K562 (cell line): ENCODE measurements at regions not wholly inside any gene's neighbourhood (a gene's known extent, or its start where the extent isn't known, plus 50 kb on each side); places are given as distances from the start of the nearest gene placed in this dataset.

Source experiments
- ATAC-seq: fragments of 200-7000 bp; cut with Tn5 transposase; 3 replicates; pipeline ENCODE4 v1.9.1; 2020; ENCODE audit warnings: moderate library complexity
- BruUV-seq: library from RNA; stranded (reverse); fragments of 400-500 nt; replicated peaks from 2 replicates; lab custom pipeline; 2021; lab: Mats Ljungman, UMichigan
- CTCF ChIA-PET: fragments of 300-600 bp; formaldehyde crosslinking; extraction: SDS; loops from one replicate; lab custom pipeline; 2021; ENCODE audit warnings: low intra/inter-chr PET ratio; lab: Yijun Ruan, JAX
- POLR2A ChIA-PET: fragments of 300-600, 350-650 bp; sonication (Branson Sonifier 250); formaldehyde crosslinking; extraction: SDS; loops from one replicate; lab custom pipeline; 2021; ENCODE audit warnings: antibody characterized with exemption, inconsistent platforms; lab: Yijun Ruan, JAX
- DNase-seq, 4 experiments: peaks; one replicate each; pipeline versions ENCODE4 v3.0.0 to v3.0.0-alpha.2; 2011 to 2018; ENCODE audit warnings: low spot score in 3 of 4, mixed read lengths in 3 of 4; ENCODE audit errors: extremely low read depth in 1 of 4
- FAIRE-seq: peaks from 2 replicates; lab custom pipeline; 2011; peaks lifted over from hg19 to GRCh38; lab: Jason Lieb, UNC
- H2AFZ ChIP-seq: 2 replicates; pipeline ENCODE4 v1.6.0; 2011; ENCODE audit warnings: low read depth, low read length, control low read depth, inconsistent platforms
- H3K27ac ChIP-seq: fragments of 200-600 bp; 3 replicates; pipeline ENCODE4 v1.8.0; 2011; ENCODE audit warnings: low read depth, mild to moderate bottlenecking, control low read depth, inconsistent platforms, low read length, moderate library complexity, mixed read lengths; ENCODE audit errors: extremely low read depth
- H3K27me3 ChIP-seq, 2 experiments: fragments of 300-600 bp in 1 of 2; 2 replicates in 1 of 2; 3 replicates in 1 of 2; pipeline versions ENCODE4 v1.6.0 to v1.8.0; 2011; ENCODE audit warnings: inconsistent platforms in 2 of 2, low read length in 2 of 2, mild to moderate bottlenecking in 1 of 2, mixed read lengths in 1 of 2, moderate library complexity in 1 of 2; ENCODE audit not compliant: control insufficient read depth in 2 of 2, insufficient read depth in 2 of 2
- H3K36me3 ChIP-seq: fragments of 300-600 bp; 3 replicates; pipeline ENCODE4 v1.8.0; 2011; ENCODE audit warnings: mild to moderate bottlenecking, low read length, inconsistent platforms; ENCODE audit not compliant: control insufficient read depth, insufficient read depth
- H3K4me1 ChIP-seq, 2 experiments: fragments of 200-600 bp in 1 of 2; replicated peaks in 1 of 2; 2 replicates in 1 of 2; 3 replicates in 1 of 2; pipeline versions ENCODE4 v1.5.1 to v1.8.0; 2011; ENCODE audit warnings: inconsistent platforms in 2 of 2, low read length in 2 of 2, mild to moderate bottlenecking in 1 of 2, mixed read lengths in 1 of 2, moderate library complexity in 1 of 2; ENCODE audit not compliant: control insufficient read depth in 2 of 2, insufficient read depth in 2 of 2
- H3K4me2 ChIP-seq: 2 replicates; pipeline ENCODE4 v1.6.1; 2011; ENCODE audit warnings: low read length, control low read depth, inconsistent platforms, mixed read lengths; ENCODE audit not compliant: insufficient read depth
- H3K4me3 ChIP-seq: fragments of 200-600 bp; sonication (generic), shearing (Covaris generic); 2 replicates; pipeline ENCODE4 v1.5.1; 2016; ENCODE audit warnings: control low read depth, inconsistent platforms
- H3K79me2 ChIP-seq: fragments of 200-600 bp; 3 replicates; pipeline ENCODE4 v1.8.0; 2011; ENCODE audit warnings: low read length, inconsistent platforms; ENCODE audit not compliant: control insufficient read depth, insufficient read depth
- H3K9ac ChIP-seq, 2 experiments: 2 replicates each; pipeline versions ENCODE4 v1.6.0 to v1.6.1; 2011; ENCODE audit warnings: low read depth in 2 of 2, low read length in 2 of 2, control low read depth in 1 of 2, inconsistent platforms in 1 of 2, mild to moderate bottlenecking in 1 of 2, mixed read lengths in 1 of 2; ENCODE audit not compliant: insufficient read depth in 1 of 2
- H3K9me1 ChIP-seq: one replicate; pipeline ENCODE4 v1.6.0; 2011; ENCODE audit warnings: inconsistent platforms, mild to moderate bottlenecking, low read length, moderate library complexity; ENCODE audit not compliant: control insufficient read depth, insufficient read depth
- H3K9me3 ChIP-seq: replicated peaks from 2 replicates; pipeline ENCODE4 v1.5.1; 2011; ENCODE audit warnings: low read depth, low read length, inconsistent platforms; ENCODE audit not compliant: control insufficient read depth, insufficient read depth
- H4K20me1 ChIP-seq: replicated peaks from 2 replicates; pipeline ENCODE4 v1.6.1; 2011; ENCODE audit warnings: low read length, inconsistent platforms, mixed read lengths; ENCODE audit not compliant: control insufficient read depth, insufficient read depth
- LEF1 ChIP-seq: fragments of 450-650 bp; IDR thresholded peaks from 2 replicates; pipeline ENCODE4 v1.6.1; 2016; ENCODE audit warnings: mild to moderate bottlenecking
- MCM2 ChIP-seq: fragments of 450-650 bp; IDR thresholded peaks from 2 replicates; pipeline ENCODE4 v1.6.1; 2017; ENCODE audit warnings: low read depth, mild to moderate bottlenecking
- MEF2D ChIP-seq: conservative IDR thresholded peaks from 2 replicates; pipeline ENCODE4 v1.6.1; 2016; ENCODE audit warnings: low read depth, missing genetic modification characterization, missing compliant biosample characterization
- NR1H2 ChIP-seq: sonication (generic); formaldehyde crosslinking; IDR thresholded peaks from 2 replicates; pipeline ENCODE4 v1.4.0; 2020; ENCODE audit warnings: mild to moderate bottlenecking, missing genetic modification reagents
- NR2F6 ChIP-seq: fragments of 450-650 bp; formaldehyde crosslinking; IDR thresholded peaks from 2 replicates; pipeline ENCODE4 v1.4.0; 2020; ENCODE audit warnings: mild to moderate bottlenecking
- NR4A1 ChIP-seq, 2 experiments: fragments of 250-450 bp in 1 of 2; fragments of 450-650 bp in 1 of 2; sonication (Bioruptor Pico) in 1 of 2; IDR thresholded peaks; 2 replicates each; pipeline versions ENCODE4 v1.4.0 to v1.6.1; 2016 to 2020; ENCODE audit warnings: mild to moderate bottlenecking in 2 of 2, missing compliant biosample characterization in 1 of 2, missing genetic modification characterization in 1 of 2, moderate library complexity in 1 of 2
- OTX1 ChIP-seq: fragments of 450-650 bp; formaldehyde crosslinking; IDR thresholded peaks from 2 replicates; pipeline ENCODE4 v1.4.0; 2022; ENCODE audit warnings: mild to moderate bottlenecking
- RAD51 ChIP-seq: fragments of 450-650 bp; IDR thresholded peaks from 2 replicates; pipeline ENCODE4 v1.7.1; 2016; ENCODE audit warnings: low read depth, mild to moderate bottlenecking, borderline replicate concordance
- TCFL5 ChIP-seq: fragments of 250-450 bp; sonication (Bioruptor Pico); conservative IDR thresholded peaks from 2 replicates; pipeline ENCODE4 v1.6.1; 2021; ENCODE audit warnings: mild to moderate bottlenecking, moderate library complexity, matching md5 sums
- THRAP3 ChIP-seq: fragments of 450-650 bp; IDR thresholded peaks from 2 replicates; pipeline ENCODE4 v1.6.1; 2016; ENCODE audit warnings: mild to moderate bottlenecking, inconsistent platforms, borderline replicate concordance
- TRIM24 ChIP-seq, 2 experiments: fragments of 450-650 bp; IDR thresholded peaks; 2 replicates each; pipeline ENCODE4 v1.6.1; 2016
- USF1 ChIP-seq: sonication (generic); formaldehyde crosslinking; IDR thresholded peaks from 2 replicates; pipeline ENCODE4 v1.9.0; 2022; ENCODE audit warnings: mild to moderate bottlenecking, missing genetic modification reagents
- ZNF586 ChIP-seq: fragments of 450-650 bp; formaldehyde crosslinking; conservative IDR thresholded peaks from 2 replicates; pipeline ENCODE4 v1.4.0; 2020; ENCODE audit warnings: mild to moderate bottlenecking, moderate library complexity
- WGBS: fragments of 100-300 bp; shearing (Covaris generic); methylation state at CpG from one replicate; pipeline ENCODE4 v1.1.6; 2016; ENCODE audit warnings: low coverage, mixed read lengths; ENCODE audit not compliant: insufficient coverage; ENCODE audit errors: missing lambda C conversion rate; 5-methylcytosine and 5-hydroxymethylcytosine counted together
- in situ Hi-C: fragments of 300-500 bp; cut with MboI; formaldehyde crosslinking; loops from 4 replicates; pipeline ENCODE4 v1.15.0; 2018; ENCODE audit warnings: inconsistent platforms, mixed read lengths
- intact Hi-C: fragments of 100-400 bp; cut with micrococcal nuclease; formaldehyde crosslinking; loops from 2 replicates; pipeline ENCODE4 v1.14.2; 2022
- TF ChIP-seq, protein P1 (sequence below): fragments of 450-650 bp; IDR thresholded peaks from 2 replicates; pipeline ENCODE4 v1.6.1; 2017; ENCODE audit warnings: antibody characterized with exemption
- TF ChIP-seq, protein P2 (sequence below): fragments of 250-450 bp; sonication (Bioruptor Pico); IDR thresholded peaks from 2 replicates; pipeline ENCODE4 v1.5.0; 2021; ENCODE audit warnings: mild to moderate bottlenecking, moderate library complexity
- TF ChIP-seq, protein P3 (sequence below): sonication (generic); formaldehyde crosslinking; IDR thresholded peaks from 2 replicates; pipeline ENCODE4 v1.8.0; 2022; ENCODE audit warnings: missing genetic modification reagents, mild to moderate bottlenecking, moderate library complexity, borderline replicate concordance

DNA sequence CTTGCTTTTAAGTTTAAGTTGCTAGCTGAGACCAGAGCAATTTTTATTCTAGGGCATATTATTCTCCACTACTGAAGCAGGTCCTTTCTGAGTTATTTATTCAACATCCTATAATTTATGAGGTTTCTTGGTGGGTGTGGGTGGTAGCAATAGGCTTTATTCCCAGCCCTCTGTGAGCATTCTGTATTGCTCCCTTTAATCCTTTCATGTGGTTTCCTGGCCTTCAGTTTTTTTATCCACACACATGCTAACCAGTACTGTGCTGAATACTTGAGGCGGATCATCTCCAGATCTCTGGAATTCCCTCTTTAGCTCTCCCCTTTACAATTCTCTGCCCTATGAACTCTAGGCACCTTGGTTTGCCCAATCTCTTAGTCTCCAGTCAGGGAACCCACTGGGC, 91.8 kb upstream of the GLRA1 start:
- Histone ChIP-seq H3K4me2 (no peak overlapping the region), H4K20me1 (no peaks in the 10 kb centered on the region), H3K27me3 (no peaks in the 10 kb centered on the region), H3K4me3 (no peak overlapping the region)
- ATAC-seq, result no peak
- no peak for FAIRE-seq
- TF ChIP-seq TCFL5 (CRISPR knock-in tag) (no peak), LEF1 (no peak), TRIM24 (IDR thresholded peaks at IDR 0.05) (no peak), ZNF586 (CRISPR knock-in tag) (no peak), USF1 (CRISPR knock-in tag) (no peak), MCM2 (no peak), NR1H2 (no peak), RAD51 (no peak), NR4A1 (CRISPR knock-in tag; IDR thresholded peaks at IDR 0.05) (no peak), NR4A1 (tag; IDR thresholded peaks at IDR 0.05) (no peak), MEF2D (tag) (no peak), OTX1 (CRISPR knock-in tag) (no peak), NR2F6 (CRISPR knock-in tag) (no peak), THRAP3 (no peak)
- TF ChIP-seq, protein P1, sequence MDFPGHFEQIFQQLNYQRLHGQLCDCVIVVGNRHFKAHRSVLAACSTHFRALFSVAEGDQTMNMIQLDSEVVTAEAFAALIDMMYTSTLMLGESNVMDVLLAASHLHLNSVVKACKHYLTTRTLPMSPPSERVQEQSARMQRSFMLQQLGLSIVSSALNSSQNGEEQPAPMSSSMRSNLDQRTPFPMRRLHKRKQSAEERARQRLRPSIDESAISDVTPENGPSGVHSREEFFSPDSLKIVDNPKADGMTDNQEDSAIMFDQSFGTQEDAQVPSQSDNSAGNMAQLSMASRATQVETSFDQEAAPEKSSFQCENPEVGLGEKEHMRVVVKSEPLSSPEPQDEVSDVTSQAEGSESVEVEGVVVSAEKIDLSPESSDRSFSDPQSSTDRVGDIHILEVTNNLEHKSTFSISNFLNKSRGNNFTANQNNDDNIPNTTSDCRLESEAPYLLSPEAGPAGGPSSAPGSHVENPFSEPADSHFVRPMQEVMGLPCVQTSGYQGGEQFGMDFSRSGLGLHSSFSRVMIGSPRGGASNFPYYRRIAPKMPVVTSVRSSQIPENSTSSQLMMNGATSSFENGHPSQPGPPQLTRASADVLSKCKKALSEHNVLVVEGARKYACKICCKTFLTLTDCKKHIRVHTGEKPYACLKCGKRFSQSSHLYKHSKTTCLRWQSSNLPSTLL, result no peak
- TF ChIP-seq, protein P2, sequence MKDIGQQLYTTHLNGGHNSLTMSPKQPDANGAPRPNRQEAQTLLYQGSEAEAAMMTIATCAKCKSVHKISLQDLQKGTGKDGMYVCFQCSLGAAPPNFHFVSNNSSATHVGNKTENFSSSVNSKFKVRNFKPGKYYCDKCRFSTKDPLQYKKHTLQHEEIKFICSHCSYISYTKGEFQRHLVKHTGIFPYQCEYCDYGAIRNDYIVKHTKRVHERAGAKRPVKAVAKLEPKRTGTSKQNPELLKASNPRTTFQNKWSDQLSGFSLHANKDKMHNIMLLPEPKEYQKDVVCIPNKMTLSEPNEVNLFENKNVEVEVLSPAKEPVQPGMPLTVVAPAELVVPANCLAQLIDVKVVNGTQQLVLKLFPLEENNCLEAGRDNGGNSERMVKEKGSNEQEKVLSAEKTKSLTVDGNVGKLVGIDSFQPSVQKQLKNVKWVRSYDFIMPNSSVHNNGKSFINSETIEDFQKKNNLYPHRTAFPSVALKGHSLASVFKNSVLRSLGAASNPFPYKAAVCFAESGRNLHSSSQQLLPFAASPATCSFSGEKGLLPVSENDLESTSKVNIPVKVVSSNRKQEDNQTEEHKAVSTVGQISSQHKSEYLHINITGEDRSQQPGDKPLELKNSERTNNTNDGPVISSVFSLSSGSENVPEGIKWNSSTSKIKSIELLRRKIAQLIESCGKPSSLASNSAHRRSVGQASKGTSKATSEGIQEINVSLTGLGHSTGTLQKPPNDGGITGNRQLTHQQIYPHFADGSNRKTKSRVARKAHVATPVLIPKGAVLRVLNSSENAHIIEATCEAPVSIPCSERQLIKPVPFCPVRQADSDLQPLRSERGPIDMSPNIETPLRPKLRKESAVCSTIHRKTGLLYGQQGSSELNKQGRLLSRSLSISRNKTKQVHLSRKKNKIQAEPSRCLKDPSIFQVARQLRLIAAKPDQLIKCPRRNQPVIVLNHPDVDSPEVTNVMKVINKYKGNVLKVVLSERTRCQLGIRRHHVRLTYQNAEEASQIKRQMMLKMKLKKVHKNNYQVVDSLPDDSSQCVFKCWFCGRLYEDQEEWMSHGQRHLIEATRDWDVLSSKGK (CRISPR knock-in tag), result no peak
- TF ChIP-seq, protein P3, sequence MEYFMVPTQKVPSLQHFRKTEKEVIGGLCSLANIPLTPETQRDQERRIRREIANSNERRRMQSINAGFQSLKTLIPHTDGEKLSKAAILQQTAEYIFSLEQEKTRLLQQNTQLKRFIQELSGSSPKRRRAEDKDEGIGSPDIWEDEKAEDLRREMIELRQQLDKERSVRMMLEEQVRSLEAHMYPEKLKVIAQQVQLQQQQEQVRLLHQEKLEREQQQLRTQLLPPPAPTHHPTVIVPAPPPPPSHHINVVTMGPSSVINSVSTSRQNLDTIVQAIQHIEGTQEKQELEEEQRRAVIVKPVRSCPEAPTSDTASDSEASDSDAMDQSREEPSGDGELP, result no peak
- TF ChIP-seq, all 486 proteins: peak for 0
- CTCF ChIA-PET, result no interaction called here
- BruUV-seq, result no TSS peak
- Histone ChIP-seq H3K4me1 (no peaks in the 10 kb centered on the region), H3K36me3 (no peaks in the 10 kb centered on the region), H3K9me3 (no peaks in the 10 kb centered on the region), H3K9ac (no peak overlapping the region), H3K79me2 (no peaks in the 10 kb centered on the region), H2AFZ (no peak overlapping the region), H3K9me1 (no peaks in the 10 kb centered on the region), H3K27ac (no peak overlapping the region)
- intact Hi-C loops (no loop called here), in situ Hi-C loops (no loop called here)
- POLR2A ChIA-PET, result no interaction called here
- 0% methylated on average over 1 of the region's 1 CpG for WGBS
- no peak for DNase-seq
